SH-SY5Y (cell line): ENCODE measurements at regions not wholly inside any gene's neighbourhood (a gene's known extent, or its start where the extent isn't known, plus 50 kb on each side); places are given as distances from the start of the nearest gene placed in this dataset.

Source experiments
- GATA2 ChIP-seq: IDR thresholded peaks from 2 replicates; pipeline ENCODE4 v1.6.1; 2011; ENCODE audit warnings: mild to moderate bottlenecking, low read depth, low read length
- GATA3 ChIP-seq: IDR thresholded peaks from 2 replicates; pipeline ENCODE4 v1.6.1; 2011; ENCODE audit warnings: low read depth, mild to moderate bottlenecking, low read length, moderate library complexity

DNA sequence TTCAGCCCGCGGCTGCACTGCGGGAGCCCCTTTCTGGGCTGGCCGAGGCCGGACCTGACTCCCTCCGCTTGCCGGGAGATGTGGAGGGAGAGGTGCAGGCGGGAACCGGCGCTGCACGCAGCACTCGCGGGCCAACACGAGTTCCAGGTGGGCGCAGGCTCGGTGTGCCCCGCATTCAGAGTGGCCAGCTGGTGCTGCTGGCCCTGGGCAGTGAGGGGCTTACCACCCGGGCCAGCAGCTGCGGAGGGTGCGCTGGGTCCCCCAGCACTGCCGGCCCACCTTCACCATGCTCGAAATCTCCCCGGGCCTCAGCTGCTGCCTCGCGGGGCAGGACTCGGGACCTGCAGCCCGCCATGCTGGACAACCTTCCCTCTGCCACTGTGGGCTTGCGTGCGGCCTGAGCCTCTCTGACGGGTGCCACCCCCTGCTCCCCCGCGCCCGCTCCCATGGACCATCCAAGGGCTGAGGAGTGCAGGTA, 733.5 kb upstream of the CCDC54 start:
- TF ChIP-seq GATA3 (no peak), GATA2 (no peak)
